NCI-H446 (cell line): ENCODE measurements at regions not wholly inside any gene's neighbourhood (a gene's known extent, or its start where the extent isn't known, plus 50 kb on each side); places are given as distances from the start of the nearest gene placed in this dataset.

Source experiments
- DNase-seq, 2 experiments: peaks; one replicate each; lab custom pipeline; 2025; lab: John Stamatoyannopoulos, UW

DNA sequence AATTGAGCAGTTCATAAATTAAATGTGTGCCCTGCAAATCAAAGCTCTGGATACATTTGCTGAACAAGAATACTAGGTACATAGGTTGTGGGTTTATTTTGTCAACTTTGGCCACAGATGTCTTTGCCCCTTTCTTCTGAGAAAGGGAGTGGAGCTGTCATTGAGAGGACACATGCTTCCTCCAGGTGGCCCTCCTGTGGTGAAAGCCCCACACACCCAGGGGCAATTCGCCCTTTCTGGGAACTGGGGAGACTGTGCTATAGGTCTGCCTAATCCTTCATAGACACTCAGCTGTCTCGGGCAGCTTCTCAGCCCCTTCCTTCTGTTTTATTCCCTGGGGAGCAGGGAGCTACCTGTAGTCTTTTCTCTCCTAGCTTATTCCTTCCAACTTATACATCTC, 605.7 kb upstream of the DPP6 start:
- DNase-seq = no peak

DNA sequence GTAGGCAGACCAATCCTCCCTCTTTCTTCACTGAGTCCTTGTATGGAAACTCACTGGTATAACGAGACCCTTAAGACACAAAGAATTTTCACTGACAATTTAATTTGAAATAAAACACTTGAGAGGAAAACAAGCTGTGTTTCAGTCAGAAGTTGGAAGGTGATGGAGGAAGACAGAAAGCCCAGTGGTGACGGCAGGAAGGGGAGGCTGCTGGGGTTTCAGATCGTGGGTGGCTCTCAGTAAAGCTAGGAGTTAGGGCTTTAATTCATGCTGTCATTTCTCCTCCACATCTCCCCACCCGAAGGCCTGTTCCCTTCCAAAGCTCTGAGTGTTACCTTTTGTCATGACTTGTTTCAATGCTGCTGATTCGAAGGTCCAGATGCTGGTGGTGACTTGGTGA, 605.2 kb upstream of the DPP6 start:
- no peak for DNase-seq

- no peak for DNase-seq
Observed at GRCh38 chr7:153452661-153453060, 599.5 kb upstream of the DPP6 start.

DNA sequence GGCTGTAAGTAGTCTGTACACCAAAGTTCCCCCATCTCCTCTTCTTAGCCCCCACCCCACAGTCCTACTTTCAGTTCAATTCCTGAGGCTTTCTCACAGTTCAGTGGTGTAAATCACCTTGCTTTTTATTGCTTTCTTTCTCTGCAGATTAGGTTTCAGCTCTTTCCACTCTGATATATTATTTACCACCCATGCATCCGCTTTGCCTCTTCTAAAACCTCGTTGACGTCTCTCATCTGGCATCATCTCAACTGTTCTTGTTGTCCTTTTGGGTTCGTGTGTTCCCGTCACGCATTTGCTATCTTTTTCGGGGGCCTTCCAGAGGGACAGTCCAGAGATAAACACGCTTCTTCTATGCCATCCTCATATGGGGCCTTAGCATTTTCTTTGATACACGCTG, 597.9 kb upstream of the DPP6 start:
- no peak for DNase-seq

- no peak for DNase-seq
Observed at GRCh38 chr7:153457746-153458145, 594.5 kb upstream of the DPP6 start.

GRCh38 chr7:153470004-153470671, 582.1 kb upstream of the DPP6 start:
- DNase-seq = no peak

DNA sequence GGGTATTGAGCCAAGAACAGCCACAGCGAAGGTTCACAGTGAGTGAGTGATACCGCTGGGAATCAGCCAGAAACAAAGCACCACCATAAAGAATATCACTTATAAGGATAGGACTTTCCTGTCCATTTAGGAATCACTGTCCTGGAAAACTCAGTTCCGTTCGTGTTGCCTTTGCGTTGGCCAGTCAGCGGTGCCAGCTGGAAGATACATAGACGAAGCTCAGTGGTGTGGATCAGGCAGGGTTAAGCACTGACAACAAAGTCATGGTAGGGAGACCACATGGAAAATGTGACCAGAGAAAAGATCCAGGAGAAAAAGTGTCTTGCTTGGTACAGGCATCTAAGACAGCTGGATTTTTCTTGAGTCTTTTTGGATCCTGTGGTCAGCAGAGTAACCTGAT, 579.7 kb upstream of the DPP6 start:
- no peak for DNase-seq

DNA sequence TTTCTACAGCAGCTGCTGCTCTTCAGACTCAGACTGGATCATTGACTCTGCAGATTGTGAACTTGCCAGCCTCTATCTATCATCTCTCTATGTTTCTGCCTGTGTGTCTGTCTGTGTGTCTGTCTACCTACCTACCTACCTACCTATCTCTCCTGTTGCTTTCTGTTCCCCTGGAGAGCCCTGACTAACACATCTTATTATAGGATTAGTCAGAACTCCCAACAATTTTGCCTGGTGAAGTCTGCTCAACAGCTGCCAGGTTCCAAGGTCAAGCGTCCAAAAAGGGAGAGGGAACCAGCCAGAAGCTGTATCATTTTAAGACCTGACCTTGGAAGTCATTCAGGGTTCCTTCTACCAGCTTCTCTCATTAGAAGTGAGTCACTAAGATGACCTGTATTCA, 579.0 kb upstream of the DPP6 start:
- no peak for DNase-seq

- DNase-seq = no peak
Observed at GRCh38 chr7:153475239-153475638, 577.0 kb upstream of the DPP6 start.

DNA sequence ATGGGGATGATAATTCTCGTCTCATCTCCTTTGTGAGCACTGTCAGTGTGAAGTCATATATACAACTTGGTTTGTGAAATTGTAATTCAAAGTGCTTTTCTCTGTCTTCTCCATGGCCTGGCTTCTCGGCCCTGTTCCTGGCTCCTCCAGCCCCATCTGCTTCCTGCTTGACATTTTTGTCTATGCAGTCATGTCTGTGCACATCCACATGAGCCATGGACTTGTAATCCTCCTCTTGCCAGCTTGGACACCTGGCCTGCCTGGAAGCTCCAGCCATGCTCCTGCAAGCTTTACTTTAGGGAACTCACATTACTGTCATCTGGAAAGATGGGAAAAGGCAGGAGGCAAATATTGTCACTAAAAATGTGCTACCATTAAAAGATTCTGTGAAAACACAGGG, 576.0 kb upstream of the DPP6 start:
- DNase-seq = no peak

DNA sequence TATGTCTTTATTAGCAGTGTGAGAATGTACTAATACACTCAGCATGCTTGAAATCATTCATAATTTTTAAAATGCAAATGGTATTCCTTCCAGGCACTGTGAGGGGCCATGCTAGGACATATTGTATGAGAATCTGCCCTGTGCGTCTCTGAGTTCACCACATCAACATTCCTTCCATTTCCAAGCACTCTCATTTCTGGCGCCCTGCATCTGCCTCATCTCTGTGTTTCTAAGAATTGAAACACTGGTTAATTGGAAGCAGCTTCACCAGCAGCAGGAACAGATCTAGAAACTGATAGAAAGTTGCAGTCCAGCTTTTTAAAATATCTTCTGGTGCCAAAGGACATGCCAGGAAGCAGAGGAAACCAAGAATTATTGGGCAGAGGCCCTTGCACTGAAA, 555.9 kb upstream of the DPP6 start:
- no peak for DNase-seq

DNA sequence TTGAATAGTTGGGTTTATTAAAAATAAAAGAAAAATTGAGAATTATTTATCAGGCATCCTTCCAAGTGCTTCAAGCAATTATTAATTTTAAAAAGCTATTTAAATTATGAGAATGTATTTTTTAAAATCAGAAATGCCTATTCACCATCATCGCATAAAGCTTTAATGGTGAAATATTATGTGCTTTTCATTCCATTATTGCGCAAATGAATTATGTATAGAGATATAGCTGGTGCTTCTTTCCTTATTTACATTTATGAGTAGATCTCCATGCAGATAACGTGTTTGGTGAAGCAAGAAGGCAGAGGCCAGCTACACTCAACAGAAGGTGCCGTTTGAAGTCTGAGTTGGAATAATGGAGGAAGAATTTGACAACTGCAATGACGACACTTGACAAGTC, 549.1 kb upstream of the DPP6 start:
- DNase-seq = no peak

DNA sequence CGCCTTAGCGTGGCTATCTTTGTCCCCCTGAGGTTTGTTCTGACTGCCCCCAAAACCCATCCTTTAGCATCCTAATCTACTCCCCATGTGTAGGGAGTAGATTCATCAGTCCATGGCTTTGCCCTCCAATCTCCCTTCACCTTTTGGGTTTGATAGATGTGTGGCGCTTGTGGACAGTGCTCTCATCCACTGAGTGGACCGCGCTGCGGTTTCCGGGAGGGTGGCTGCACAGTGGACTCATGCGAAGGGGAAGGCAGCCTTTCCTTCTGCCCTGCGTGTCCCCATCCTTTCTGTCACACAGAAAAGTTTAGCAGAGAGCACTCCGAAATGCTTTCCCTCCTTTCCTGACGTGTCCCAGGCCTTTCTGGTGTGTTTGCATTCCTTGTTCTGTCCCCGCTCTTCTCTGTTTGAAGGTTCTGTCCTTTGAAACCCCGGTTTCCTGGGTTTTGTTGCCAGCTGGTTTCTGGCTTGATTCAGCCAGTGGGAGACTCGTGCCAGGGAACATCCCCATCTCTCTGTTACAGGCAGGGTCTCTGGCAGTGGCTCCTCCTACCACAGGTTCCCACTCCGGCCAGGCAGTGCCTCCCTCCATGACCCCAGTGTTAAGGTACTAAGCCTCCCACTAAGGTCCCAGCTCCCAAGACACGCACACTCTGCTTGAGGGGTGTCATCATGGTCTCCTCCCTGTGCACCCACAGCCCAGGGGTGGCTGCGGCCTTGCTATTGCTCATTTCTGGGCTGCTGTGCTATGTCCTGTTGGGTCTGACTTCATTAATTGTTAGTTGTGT, 547.7 kb upstream of the DPP6 start:
- DNase-seq = no peak

DNA sequence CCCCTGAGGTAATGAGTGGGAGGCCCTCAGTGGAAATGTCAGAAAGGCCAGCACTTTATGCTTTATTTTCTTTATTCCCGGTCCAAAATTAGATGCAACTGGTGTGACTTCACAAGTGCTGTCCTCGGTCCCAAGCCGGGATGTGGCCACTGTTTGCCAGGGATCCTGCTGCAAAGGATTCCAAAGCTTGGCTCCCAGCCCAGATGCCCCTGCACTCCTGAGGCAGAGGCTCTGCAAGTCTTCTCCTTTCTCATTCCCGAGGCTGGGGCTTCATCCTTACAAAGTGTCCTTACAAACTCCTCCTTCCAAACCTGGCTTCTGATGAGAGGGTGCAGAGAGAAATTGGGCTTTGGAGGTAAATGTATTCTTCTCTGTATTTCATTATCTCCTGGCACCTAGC, 544.3 kb upstream of the DPP6 start:
- DNase-seq = no peak

GRCh38 chr7:153509768-153510167, 542.4 kb upstream of the DPP6 start:
- no peak for DNase-seq

DNA sequence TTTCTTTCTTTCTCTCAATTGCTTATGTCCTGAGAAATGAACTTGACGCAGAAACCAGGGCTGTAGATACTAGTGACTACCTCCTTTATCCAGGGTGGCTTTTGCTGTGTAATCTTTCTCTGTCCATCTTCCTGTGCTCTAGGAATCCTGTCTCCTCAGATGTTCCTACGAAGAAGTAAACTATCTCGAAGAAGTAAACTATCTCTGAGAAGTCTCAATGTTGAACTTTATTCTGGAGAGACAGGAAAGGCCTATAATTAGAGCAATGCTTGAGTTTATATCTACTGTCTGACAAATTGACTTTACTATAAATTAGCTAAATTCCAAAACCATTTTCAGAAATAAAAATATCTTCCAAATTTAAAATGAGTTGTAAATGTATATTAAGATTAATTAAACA, 541.5 kb upstream of the DPP6 start:
- no peak for DNase-seq

- DNase-seq = no peak
Observed at GRCh38 chr7:153514032-153514431, 538.2 kb upstream of the DPP6 start.

- DNase-seq = no peak
Observed at GRCh38 chr7:153515359-153515758, 536.8 kb upstream of the DPP6 start.

DNA sequence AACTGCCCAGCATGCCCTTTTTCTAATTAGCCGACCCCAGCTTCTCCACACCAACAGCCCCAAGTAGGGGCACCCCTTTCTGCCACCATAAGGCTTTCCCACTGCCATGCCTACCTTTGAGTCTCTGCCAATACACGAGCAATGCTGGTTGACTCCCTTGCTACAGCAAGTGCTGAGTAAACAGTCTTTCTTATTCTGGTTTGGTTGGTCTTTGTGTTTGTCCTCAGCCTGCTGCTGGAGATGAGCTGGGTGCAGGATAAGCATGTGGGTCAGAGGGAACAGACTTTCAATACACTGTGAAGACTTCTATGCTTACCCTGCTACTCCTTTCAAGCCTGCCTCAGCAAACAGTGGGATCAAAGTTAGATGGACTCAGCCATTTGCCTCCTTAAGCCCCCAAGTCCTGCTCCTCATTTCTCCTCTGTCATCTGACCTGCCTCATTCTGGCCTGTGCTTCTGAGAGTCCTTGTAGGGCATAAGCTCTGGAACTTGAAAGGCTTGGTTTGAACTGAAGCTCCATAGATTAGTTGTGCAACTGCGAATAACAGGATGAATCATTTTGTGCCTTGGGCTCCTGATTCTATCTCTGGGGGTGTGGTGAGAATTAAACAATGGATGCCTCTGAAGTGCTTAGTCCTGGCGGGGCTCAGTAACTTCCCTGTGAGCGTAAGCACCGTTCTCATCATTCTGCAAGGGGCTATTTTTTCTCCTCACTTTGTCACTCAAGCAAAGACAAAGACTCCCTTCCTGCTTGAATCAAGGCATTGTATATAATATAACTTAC, 533.8 kb upstream of the DPP6 start:
- DNase-seq = no peak

GRCh38 chr7:153521370-153521769, 530.8 kb upstream of the DPP6 start:
- DNase-seq = no peak

- DNase-seq = no peak
Observed at GRCh38 chr7:153522261-153522660, 529.9 kb upstream of the DPP6 start.

DNA sequence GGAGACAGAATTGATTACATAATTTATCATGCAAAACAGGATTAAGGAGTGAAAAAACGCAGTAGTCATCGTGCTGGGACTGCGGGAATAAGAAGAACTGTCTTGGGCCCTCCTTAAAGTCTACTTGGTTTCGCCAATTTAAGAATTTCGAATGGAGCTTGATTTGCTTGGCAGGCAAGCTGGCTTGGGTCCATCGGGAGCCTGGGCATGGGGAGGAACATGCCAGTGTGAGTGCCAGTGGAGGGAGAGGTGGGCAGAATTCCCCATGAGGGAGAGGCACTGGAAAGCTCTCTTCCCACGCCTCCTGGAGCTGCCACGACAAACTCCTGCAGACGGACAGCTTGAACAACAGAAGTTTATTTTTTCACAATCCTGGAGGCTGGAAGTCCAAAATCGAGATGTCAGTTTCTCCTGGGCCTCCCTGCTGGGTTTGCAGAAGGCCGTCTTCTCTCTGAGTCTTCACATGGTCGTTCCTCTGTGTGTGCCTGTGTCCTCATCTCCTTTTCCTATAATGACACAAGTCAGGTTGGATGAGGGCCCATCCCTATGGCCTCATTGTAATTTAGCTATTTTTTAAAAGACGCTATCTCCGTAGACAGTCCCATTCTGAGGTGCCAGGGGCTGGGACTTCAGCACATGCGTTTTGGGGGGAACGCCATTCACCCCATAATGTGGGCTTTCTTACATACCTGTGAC, 528.7 kb upstream of the DPP6 start:
- DNase-seq = no peak
